ENCODE measurements at regions not wholly inside any gene's neighbourhood (a gene's known extent, or its start where the extent isn't known, plus 50 kb on each side); places are given as distances from the start of the nearest gene placed in this dataset.

GRCh38 chr3:72395776-72396311 lies 452.4 kb downstream of the SHQ1 start:
- H3K4me3 Mint-ChIP-seq = no peak overlapping the region
- H4K5ac ChIP-seq (ENCODE audit: insufficient read length, low read depth, low read length) = no peak overlapping the region
- WGBS (ENCODE audit: extremely low coverage, insufficient read length, low lambda C conversion rate) = no CpG with 5 or more reads among the region's 3 CpGs
- no peak overlapping the region for H2BK120ac ChIP-seq (ENCODE audit: low read depth, low read length, poor library complexity, severe bottlenecking)
- peaks cover 53% of the 10 kb centered on the region; the same call in 1 of the 2 replicates for H3K79me2 ChIP-seq (ENCODE audit: insufficient read depth, low read length)
- no peak overlapping the region for H3K27ac Mint-ChIP-seq
- no peaks in the 10 kb centered on the region for H3K27me3 ChIP-seq (ENCODE audit: insufficient read depth, low read length)
- H3K4ac ChIP-seq (ENCODE audit: low read depth, low read length) = no peak overlapping the region
- no peaks in the 10 kb centered on the region for H3K36me3 Mint-ChIP-seq (ENCODE audit: insufficient read depth in 1 of 3, low read depth in 3 of 3)
- H3K9me3 Mint-ChIP-seq = no peaks in the 10 kb centered on the region
- H2BK20ac ChIP-seq (ENCODE audit: low read depth, low read length, poor library complexity, severe bottlenecking) = no peak overlapping the region
- H3K23ac ChIP-seq (ENCODE audit: insufficient read length, low read depth, low read length) = no peak overlapping the region
- no peaks in the 10 kb centered on the region for H3K23me2 ChIP-seq (ENCODE audit: insufficient read length, low read depth, low read length, poor library complexity, severe bottlenecking)
- no peak for DNase-seq
- H4K8ac ChIP-seq (replicated peaks; ENCODE audit: insufficient read length, low read depth, low read length) = no peak overlapping the region
- H4K20me1 ChIP-seq (ENCODE audit: control insufficient read depth, insufficient read depth, insufficient read length) = no peaks in the 10 kb centered on the region
- no peak overlapping the region for H2BK5ac ChIP-seq (ENCODE audit: insufficient read length, low read length)
- H2AK5ac ChIP-seq (ENCODE audit: insufficient read length, low read length) = no peak overlapping the region
- H4K91ac ChIP-seq (ENCODE audit: insufficient read length, low read depth, low read length) = no peak overlapping the region
- no peaks in the 10 kb centered on the region for H3K27me3 Mint-ChIP-seq (ENCODE audit: low read depth)
- no peak overlapping the region for H3K56ac ChIP-seq (ENCODE audit: insufficient read length, low read depth, low read length)
- H3K4me2 ChIP-seq (ENCODE audit: insufficient read depth, insufficient read length, low read length) = no peak overlapping the region
- no peak overlapping the region for H3K9ac ChIP-seq (ENCODE audit: extremely low read depth, insufficient read length, low read length)
- no peak overlapping the region for H3K27ac ChIP-seq (ENCODE audit: insufficient read length, low read depth, low read length)
- H3T11ph ChIP-seq (ENCODE audit: low read length) = no peak overlapping the region
- no peak overlapping the region for H2AFZ ChIP-seq (ENCODE audit: low read length)
- no peak overlapping the region for H2BK15ac ChIP-seq (ENCODE audit: low read depth, low read length)
- H3K79me1 ChIP-seq (ENCODE audit: insufficient read depth, low read depth, low read length, poor library complexity, severe bottlenecking) = peaks cover 13% of the 10 kb centered on the region
- no peaks in the 10 kb centered on the region for H3K9me3 ChIP-seq (ENCODE audit: control insufficient read depth, low read depth, low read length)
- H2BK12ac ChIP-seq (ENCODE audit: insufficient read length, low read depth, low read length) = no peak overlapping the region
- H3K4me1 ChIP-seq (ENCODE audit: insufficient read depth, low read length) = peaks cover 11% of the 10 kb centered on the region; the same call in 1 of the 2 replicates
- H3K18ac ChIP-seq (ENCODE audit: insufficient read length, low read depth, low read length) = no peak overlapping the region
- H3K4me1 Mint-ChIP-seq = peaks cover 31 to 50% of the 10 kb centered on the region in 2 experiments
- no peak overlapping the region for H3K14ac ChIP-seq (ENCODE audit: insufficient read depth, low read length)
- TF ChIP-seq, protein P1, sequence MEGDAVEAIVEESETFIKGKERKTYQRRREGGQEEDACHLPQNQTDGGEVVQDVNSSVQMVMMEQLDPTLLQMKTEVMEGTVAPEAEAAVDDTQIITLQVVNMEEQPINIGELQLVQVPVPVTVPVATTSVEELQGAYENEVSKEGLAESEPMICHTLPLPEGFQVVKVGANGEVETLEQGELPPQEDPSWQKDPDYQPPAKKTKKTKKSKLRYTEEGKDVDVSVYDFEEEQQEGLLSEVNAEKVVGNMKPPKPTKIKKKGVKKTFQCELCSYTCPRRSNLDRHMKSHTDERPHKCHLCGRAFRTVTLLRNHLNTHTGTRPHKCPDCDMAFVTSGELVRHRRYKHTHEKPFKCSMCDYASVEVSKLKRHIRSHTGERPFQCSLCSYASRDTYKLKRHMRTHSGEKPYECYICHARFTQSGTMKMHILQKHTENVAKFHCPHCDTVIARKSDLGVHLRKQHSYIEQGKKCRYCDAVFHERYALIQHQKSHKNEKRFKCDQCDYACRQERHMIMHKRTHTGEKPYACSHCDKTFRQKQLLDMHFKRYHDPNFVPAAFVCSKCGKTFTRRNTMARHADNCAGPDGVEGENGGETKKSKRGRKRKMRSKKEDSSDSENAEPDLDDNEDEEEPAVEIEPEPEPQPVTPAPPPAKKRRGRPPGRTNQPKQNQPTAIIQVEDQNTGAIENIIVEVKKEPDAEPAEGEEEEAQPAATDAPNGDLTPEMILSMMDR (conservative IDR thresholded peaks at IDR 0.05) = no peak

All from H9 (cell line).